K562 (cell line): ENCODE measurements at regions not wholly inside any gene's neighbourhood (a gene's known extent, or its start where the extent isn't known, plus 50 kb on each side); places are given as distances from the start of the nearest gene placed in this dataset.

ENCODE experiments used
- ATAC-seq: fragments of 200-7000 bp; cut with Tn5 transposase; 3 replicates; pipeline ENCODE4 v1.9.1; 2020; ENCODE audit warnings: moderate library complexity
- BruUV-seq: library from RNA; stranded (reverse); fragments of 400-500 nt; replicated peaks from 2 replicates; lab custom pipeline; 2021; lab: Mats Ljungman, UMichigan
- CTCF ChIA-PET: fragments of 300-600 bp; formaldehyde crosslinking; extraction: SDS; loops from one replicate; lab custom pipeline; 2021; ENCODE audit warnings: low intra/inter-chr PET ratio; lab: Yijun Ruan, JAX
- POLR2A ChIA-PET: fragments of 300-600, 350-650 bp; sonication (Branson Sonifier 250); formaldehyde crosslinking; extraction: SDS; loops from one replicate; lab custom pipeline; 2021; ENCODE audit warnings: antibody characterized with exemption, inconsistent platforms; lab: Yijun Ruan, JAX
- DNase-seq, 4 experiments: peaks; one replicate each; pipeline versions ENCODE4 v3.0.0 to v3.0.0-alpha.2; 2011 to 2018; ENCODE audit warnings: low spot score in 3 of 4, mixed read lengths in 3 of 4; ENCODE audit errors: extremely low read depth in 1 of 4
- FAIRE-seq: peaks from 2 replicates; lab custom pipeline; 2011; peaks lifted over from hg19 to GRCh38; lab: Jason Lieb, UNC
- H2AFZ ChIP-seq: 2 replicates; pipeline ENCODE4 v1.6.0; 2011; ENCODE audit warnings: low read depth, low read length, control low read depth, inconsistent platforms
- H3K27ac ChIP-seq: fragments of 200-600 bp; 3 replicates; pipeline ENCODE4 v1.8.0; 2011; ENCODE audit warnings: low read depth, mild to moderate bottlenecking, control low read depth, inconsistent platforms, low read length, moderate library complexity, mixed read lengths; ENCODE audit errors: extremely low read depth
- H3K27me3 ChIP-seq, 2 experiments: fragments of 300-600 bp in 1 of 2; 2 replicates in 1 of 2; 3 replicates in 1 of 2; pipeline versions ENCODE4 v1.6.0 to v1.8.0; 2011; ENCODE audit warnings: inconsistent platforms in 2 of 2, low read length in 2 of 2, mild to moderate bottlenecking in 1 of 2, mixed read lengths in 1 of 2, moderate library complexity in 1 of 2; ENCODE audit not compliant: control insufficient read depth in 2 of 2, insufficient read depth in 2 of 2
- H3K36me3 ChIP-seq: fragments of 300-600 bp; 3 replicates; pipeline ENCODE4 v1.8.0; 2011; ENCODE audit warnings: mild to moderate bottlenecking, low read length, inconsistent platforms; ENCODE audit not compliant: control insufficient read depth, insufficient read depth
- H3K4me1 ChIP-seq, 2 experiments: fragments of 200-600 bp in 1 of 2; replicated peaks in 1 of 2; 2 replicates in 1 of 2; 3 replicates in 1 of 2; pipeline versions ENCODE4 v1.5.1 to v1.8.0; 2011; ENCODE audit warnings: inconsistent platforms in 2 of 2, low read length in 2 of 2, mild to moderate bottlenecking in 1 of 2, mixed read lengths in 1 of 2, moderate library complexity in 1 of 2; ENCODE audit not compliant: control insufficient read depth in 2 of 2, insufficient read depth in 2 of 2
- H3K4me2 ChIP-seq: 2 replicates; pipeline ENCODE4 v1.6.1; 2011; ENCODE audit warnings: low read length, control low read depth, inconsistent platforms, mixed read lengths; ENCODE audit not compliant: insufficient read depth
- H3K4me3 ChIP-seq: fragments of 200-600 bp; sonication (generic), shearing (Covaris generic); 2 replicates; pipeline ENCODE4 v1.5.1; 2016; ENCODE audit warnings: control low read depth, inconsistent platforms
- H3K79me2 ChIP-seq: fragments of 200-600 bp; 3 replicates; pipeline ENCODE4 v1.8.0; 2011; ENCODE audit warnings: low read length, inconsistent platforms; ENCODE audit not compliant: control insufficient read depth, insufficient read depth
- H3K9ac ChIP-seq, 2 experiments: 2 replicates each; pipeline versions ENCODE4 v1.6.0 to v1.6.1; 2011; ENCODE audit warnings: low read depth in 2 of 2, low read length in 2 of 2, control low read depth in 1 of 2, inconsistent platforms in 1 of 2, mild to moderate bottlenecking in 1 of 2, mixed read lengths in 1 of 2; ENCODE audit not compliant: insufficient read depth in 1 of 2
- H3K9me1 ChIP-seq: one replicate; pipeline ENCODE4 v1.6.0; 2011; ENCODE audit warnings: inconsistent platforms, mild to moderate bottlenecking, low read length, moderate library complexity; ENCODE audit not compliant: control insufficient read depth, insufficient read depth
- H3K9me3 ChIP-seq: replicated peaks from 2 replicates; pipeline ENCODE4 v1.5.1; 2011; ENCODE audit warnings: low read depth, low read length, inconsistent platforms; ENCODE audit not compliant: control insufficient read depth, insufficient read depth
- H4K20me1 ChIP-seq: replicated peaks from 2 replicates; pipeline ENCODE4 v1.6.1; 2011; ENCODE audit warnings: low read length, inconsistent platforms, mixed read lengths; ENCODE audit not compliant: control insufficient read depth, insufficient read depth
- AFF1 ChIP-seq, 2 experiments: fragments of 450-650 bp; IDR thresholded peaks; 2 replicates each; pipeline ENCODE4 v1.6.1; 2018; ENCODE audit warnings: mild to moderate bottlenecking in 2 of 2, low read depth in 1 of 2; ENCODE audit not compliant: partially characterized antibody in 2 of 2
- MLLT1 ChIP-seq, 2 experiments: fragments of 450-650 bp; IDR thresholded peaks; 2 replicates each; pipeline ENCODE4 v1.6.1; 2016
- RUNX1 ChIP-seq: sonication (generic); IDR thresholded peaks from 2 replicates; pipeline ENCODE4 v1.6.1; 2016; ENCODE audit warnings: antibody characterized with exemption, low read depth
- TAL1 ChIP-seq: fragments of 450-650 bp; IDR thresholded peaks from 2 replicates; pipeline ENCODE4 v1.6.1; 2016; ENCODE audit warnings: mild to moderate bottlenecking
- ZC3H4 ChIP-seq: sonication (generic); formaldehyde crosslinking; IDR thresholded peaks from 2 replicates; pipeline ENCODE4 v1.9.0; 2021; ENCODE audit warnings: missing genetic modification reagents, borderline replicate concordance
- WGBS: fragments of 100-300 bp; shearing (Covaris generic); methylation state at CpG from one replicate; pipeline ENCODE4 v1.1.6; 2016; ENCODE audit warnings: low coverage, mixed read lengths; ENCODE audit not compliant: insufficient coverage; ENCODE audit errors: missing lambda C conversion rate; 5-methylcytosine and 5-hydroxymethylcytosine counted together
- in situ Hi-C: fragments of 300-500 bp; cut with MboI; formaldehyde crosslinking; loops from 4 replicates; pipeline ENCODE4 v1.15.0; 2018; ENCODE audit warnings: inconsistent platforms, mixed read lengths
- intact Hi-C: fragments of 100-400 bp; cut with micrococcal nuclease; formaldehyde crosslinking; loops from 2 replicates; pipeline ENCODE4 v1.14.2; 2022

- TF ChIP-seq MLLT1 (IDR thresholded peaks at IDR 0.05) (no peak), TAL1 (no peak), ZC3H4 (CRISPR knock-in tag) (no peak)
These were observed 628.7 kb upstream of the ZNF608 start (continued) for GRCh38 chr5:125375143-125375542.

- TF ChIP-seq AFF1 (IDR thresholded peaks at IDR 0.05; ENCODE audit: low read depth in 1 of 2, partially characterized antibody in 2 of 2) (no peak), RUNX1 (no peak)
- DNase-seq: no peak
- Histone ChIP-seq H2AFZ (no peak overlapping the region), H3K4me2 (no peak overlapping the region), H3K36me3 (no peaks in the 10 kb centered on the region), H3K9me1 (no peaks in the 10 kb centered on the region), H3K9me3 (no peaks in the 10 kb centered on the region), H3K4me1 (no peaks in the 10 kb centered on the region), H3K79me2 (no peaks in the 10 kb centered on the region), H3K4me3 (no peak overlapping the region), H3K9ac (no peak overlapping the region), H3K27ac (no peak overlapping the region), H4K20me1 (no peaks in the 10 kb centered on the region), H3K27me3 (no peaks in the 10 kb centered on the region)
- in situ Hi-C loops: no loop called here
- 4% methylated on average over 11 of the region's 12 CpGs for WGBS
- intact Hi-C loops: no loop called here
- ATAC-seq: no peak
- ChIA-PET POLR2A (no interaction called here), CTCF (no interaction called here)
- no peak for FAIRE-seq
- no TSS peak for BruUV-seq
These were observed 629.7 kb upstream of the ZNF608 start for GRCh38 chr5:125376059-125376641.
